GM23338 (cell line): ENCODE measurements at regions not wholly inside any gene's neighbourhood (a gene's known extent, or its start where the extent isn't known, plus 50 kb on each side); places are given as distances from the start of the nearest gene placed in this dataset.

Source experiments
- CTCF ChIP-seq, 2 experiments: fragments of 200-600 bp in 1 of 2; sonication (generic) in 1 of 2; conservative IDR thresholded peaks; 2 replicates each; pipeline versions ENCODE4 v1.5.1 to v1.6.1; 2016 to 2017; ENCODE audit warnings: antibody characterized with exemption in 2 of 2, low read depth in 2 of 2, mild to moderate bottlenecking in 2 of 2, moderate library complexity in 1 of 2
- ETS1 ChIP-seq: IDR thresholded peaks from 2 replicates; pipeline ENCODE4 v1.6.1; 2016; ENCODE audit warnings: antibody characterized with exemption
- EZH2 ChIP-seq: fragments of 200-600 bp; sonication (generic); IDR thresholded peaks from one replicate; pipeline ENCODE4 v1.8.0; 2017; ENCODE audit warnings: antibody characterized with exemption, mild to moderate bottlenecking, low read depth; ENCODE audit not compliant: unreplicated experiment
- EZH2phosphoT487 ChIP-seq: fragments of 200-600 bp; sonication (generic); IDR thresholded peaks from one replicate; pipeline ENCODE4 v1.8.1; 2018; ENCODE audit warnings: antibody characterized with exemption; ENCODE audit not compliant: unreplicated experiment
- JUNB ChIP-seq: IDR thresholded peaks from one replicate; pipeline ENCODE4 v1.6.1; 2016; ENCODE audit warnings: antibody characterized with exemption; ENCODE audit not compliant: unreplicated experiment
- POLR2AphosphoS5 ChIP-seq: IDR thresholded peaks from 2 replicates; pipeline ENCODE4 v1.6.1; 2016; ENCODE audit warnings: antibody characterized with exemption, low read depth
- REST ChIP-seq: IDR thresholded peaks from one replicate; pipeline ENCODE4 v1.6.1; 2018; ENCODE audit warnings: antibody characterized with exemption; ENCODE audit not compliant: unreplicated experiment
- ZNF331 ChIP-seq: fragments of 250-450 bp; sonication (Bioruptor Pico); IDR thresholded peaks from 2 replicates; pipeline ENCODE4 v1.5.0; 2020; ENCODE audit warnings: low read depth, mild to moderate bottlenecking, moderate library complexity
- ZNF462 ChIP-seq: fragments of 250-450 bp; sonication (Bioruptor Pico); IDR thresholded peaks from 2 replicates; pipeline ENCODE4 v1.5.0; 2020; ENCODE audit warnings: mild to moderate bottlenecking, moderate library complexity

DNA sequence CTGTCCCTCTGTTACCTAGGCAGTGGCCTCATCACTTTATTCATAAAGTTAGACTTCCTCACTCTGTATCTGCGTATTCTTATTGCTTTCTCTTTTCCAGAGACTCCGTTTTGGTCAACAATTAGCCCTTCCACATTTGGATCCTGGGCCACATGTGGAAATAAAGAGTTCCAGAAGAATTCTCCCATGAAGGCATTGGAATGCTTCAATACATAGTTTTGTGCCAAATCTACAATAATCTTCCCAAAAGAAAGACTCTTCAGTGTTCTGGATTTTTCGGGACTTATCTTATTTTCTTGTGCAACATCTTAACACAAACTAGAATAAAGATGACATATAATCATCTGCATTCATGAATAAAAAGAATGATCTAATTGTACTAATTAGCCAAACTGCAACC lies 187.7 kb upstream of the BMP2 start:
- TF ChIP-seq CTCF (conservative IDR thresholded peaks at IDR 0.05; ENCODE audit: low read depth in 2 of 2) (no peak), JUNB (no peak), POLR2AphosphoS5 (no peak), ZNF462 (CRISPR knock-in tag) (no peak), REST (no peak), ZNF331 (CRISPR knock-in tag) (no peak), EZH2 (no peak), EZH2phosphoT487 (no peak), ETS1 (no peak)
